ENCODE measurements at regions not wholly inside any gene's neighbourhood (a gene's known extent, or its start where the extent isn't known, plus 50 kb on each side); places are given as distances from the start of the nearest gene placed in this dataset.

GRCh38 chr13:88862095-88862620 lies 1191.0 kb downstream of the SLITRK5 start:
- no peak overlapping the region for H2AFZ ChIP-seq (ENCODE audit: low read depth, low read length, poor library complexity, severe bottlenecking)
- no peak overlapping the region for H3K9ac ChIP-seq (ENCODE audit: low read length)
- H3K9me3 ChIP-seq (ENCODE audit: control insufficient read depth in 1 of 2, insufficient read depth in 1 of 2, low read depth in 1 of 2, low read length in 2 of 2), result no peaks in the 10 kb centered on the region
- H4K20me1 ChIP-seq (ENCODE audit: insufficient read depth), result no peaks in the 10 kb centered on the region
- no peak overlapping the region for H3K4me3 ChIP-seq (replicated peaks in 1 of 2; ENCODE audit: low read depth in 1 of 2, low read length in 2 of 2)
- TF ChIP-seq TCF7L2 (IDR thresholded peaks at IDR 0.05; ENCODE audit: borderline replicate concordance, extremely low read depth, insufficient read depth, insufficient read length), result no peak
- ATAC-seq (no peak), DNase-seq (ENCODE audit: low read depth, low spot score) (no peak)
- no peaks in the 10 kb centered on the region for H3K79me2 ChIP-seq (ENCODE audit: insufficient read depth, low read length)
- H3K36me3 ChIP-seq (ENCODE audit: control insufficient read depth in 1 of 2, insufficient read depth in 2 of 2, low read length in 2 of 2), result no peaks in the 10 kb centered on the region
- intact Hi-C loops (cut with micrococcal nuclease), result no loop called here
- no peaks in the 10 kb centered on the region for H3K4me1 ChIP-seq (ENCODE audit: control insufficient read depth in 1 of 2, insufficient read depth in 2 of 2, low read length in 2 of 2)
- H3K9me2 ChIP-seq (ENCODE audit: insufficient read depth), result no peaks in the 10 kb centered on the region
- BruUV-seq (replicated peaks), result no TSS peak
- POLR2A ChIA-PET, result no interaction called here
- H3K4me2 ChIP-seq (ENCODE audit: low read length), result no peak overlapping the region
- H3K27me3 ChIP-seq (ENCODE audit: insufficient read depth, low read length), result no peaks in the 10 kb centered on the region
- no peak overlapping the region for H3K27ac ChIP-seq (ENCODE audit: low read depth, low read length)
- RAD21 ChIA-PET (ENCODE audit: low non-redundant PET in 1 of 2, low total read pairs in 2 of 2, uncharacterized antibody in 2 of 2, unreplicated experiment in 2 of 2), result no interaction called here
- CTCF ChIA-PET, result no interaction called here

GRCh38 chr13:88863116-88863515 lies 1191.9 kb downstream of the SLITRK5 start:
- no peaks in the 10 kb centered on the region for H4K20me1 ChIP-seq (ENCODE audit: insufficient read depth)
- BruUV-seq (replicated peaks), result no TSS peak
- CTCF ChIA-PET, result no interaction called here

More at GRCh38 chr13:88863116-88863515, 1191.9 kb downstream of the SLITRK5 start:
- Histone ChIP-seq H3K27ac (ENCODE audit: low read depth, low read length) (no peak overlapping the region), H3K36me3 (ENCODE audit: control insufficient read depth in 1 of 2, insufficient read depth in 2 of 2, low read length in 2 of 2) (no peaks in the 10 kb centered on the region), H2AFZ (ENCODE audit: low read depth, low read length, poor library complexity, severe bottlenecking) (no peak overlapping the region), H3K79me2 (ENCODE audit: insufficient read depth, low read length) (no peaks in the 10 kb centered on the region), H3K4me1 (ENCODE audit: control insufficient read depth in 1 of 2, insufficient read depth in 2 of 2, low read length in 2 of 2) (no peaks in the 10 kb centered on the region), H3K4me3 (replicated peaks in 1 of 2; ENCODE audit: low read depth in 1 of 2, low read length in 2 of 2) (no peak overlapping the region), H3K9me3 (ENCODE audit: control insufficient read depth in 1 of 2, insufficient read depth in 1 of 2, low read depth in 1 of 2, low read length in 2 of 2) (no peaks in the 10 kb centered on the region), H3K27me3 (ENCODE audit: insufficient read depth, low read length) (no peaks in the 10 kb centered on the region), H3K9me2 (ENCODE audit: insufficient read depth) (no peaks in the 10 kb centered on the region), H3K9ac (ENCODE audit: low read length) (no peak overlapping the region), H3K4me2 (ENCODE audit: low read length) (no peak overlapping the region)
- intact Hi-C loops (cut with micrococcal nuclease), result no loop called here
- POLR2A ChIA-PET, result no interaction called here
- RAD21 ChIA-PET (ENCODE audit: low non-redundant PET in 1 of 2, low total read pairs in 2 of 2, uncharacterized antibody in 2 of 2, unreplicated experiment in 2 of 2), result no interaction called here
- no peak for DNase-seq (ENCODE audit: low read depth, low spot score)
- ATAC-seq, result no peak
- TF ChIP-seq ELF1 (IDR thresholded peaks at IDR 0.05; ENCODE audit: borderline replicate concordance, low read depth) (no peak), RAD21 (IDR thresholded peaks at IDR 0.05; ENCODE audit: low read depth) (no peak), EZH2phosphoT487 (IDR thresholded peaks at IDR 0.05; ENCODE audit: borderline replicate concordance) (no peak), ZNF274 (IDR thresholded peaks at IDR 0.05; ENCODE audit: low read depth, low read length) (no peak), POLR2A (IDR thresholded peaks at IDR 0.05; ENCODE audit: borderline replicate concordance, extremely low read depth, insufficient read depth, insufficient read length) (no peak), ZBTB33 (IDR thresholded peaks at IDR 0.05; ENCODE audit: extremely low read depth, insufficient replicate concordance, low read length) (no peak), POLR2AphosphoS5 (IDR thresholded peaks at IDR 0.05; ENCODE audit: low read depth, low read length) (no peak), SP1 (IDR thresholded peaks at IDR 0.05; ENCODE audit: low read depth) (no peak), EGR1 (IDR thresholded peaks at IDR 0.05; ENCODE audit: low read depth) (no peak), JUND (IDR thresholded peaks at IDR 0.05) (no peak), CTCF (IDR thresholded peaks at IDR 0.05 in 2 of 3, conservative IDR thresholded peaks at IDR 0.05 in 1 of 3; ENCODE audit: borderline replicate concordance in 1 of 3, insufficient read depth in 1 of 3, low read depth in 2 of 3, low read length in 2 of 3) (no peak), SRF (IDR thresholded peaks at IDR 0.05; ENCODE audit: low read depth) (no peak), CEBPB (IDR thresholded peaks at IDR 0.05; ENCODE audit: low read depth) (no peak), YY1 (IDR thresholded peaks at IDR 0.05; ENCODE audit: extremely low read depth, insufficient replicate concordance, low read depth, low read length) (no peak), CBX3 (IDR thresholded peaks at IDR 0.05; ENCODE audit: low read depth) (no peak), ZFX (IDR thresholded peaks at IDR 0.05) (no peak)

All from HCT116 (cell line).